HG03342 (cell line): ENCODE measurements at regions not wholly inside any gene's neighbourhood (a gene's known extent, or its start where the extent isn't known, plus 50 kb on each side); places are given as distances from the start of the nearest gene placed in this dataset.
"Not testable (repeated sequence)": the region's sequence is repeated elsewhere in the genome, so short reads cannot be mapped to it uniquely, and the experiment has no call there.

ENCODE experiments used
- ATAC-seq: cut with Tn5 transposase; IDR thresholded peaks from one replicate; pipeline ENCODE4 v1.9.1; 2021; ENCODE audit warnings: mild to moderate bottlenecking, moderate library complexity; ENCODE audit not compliant: unreplicated experiment

DNA sequence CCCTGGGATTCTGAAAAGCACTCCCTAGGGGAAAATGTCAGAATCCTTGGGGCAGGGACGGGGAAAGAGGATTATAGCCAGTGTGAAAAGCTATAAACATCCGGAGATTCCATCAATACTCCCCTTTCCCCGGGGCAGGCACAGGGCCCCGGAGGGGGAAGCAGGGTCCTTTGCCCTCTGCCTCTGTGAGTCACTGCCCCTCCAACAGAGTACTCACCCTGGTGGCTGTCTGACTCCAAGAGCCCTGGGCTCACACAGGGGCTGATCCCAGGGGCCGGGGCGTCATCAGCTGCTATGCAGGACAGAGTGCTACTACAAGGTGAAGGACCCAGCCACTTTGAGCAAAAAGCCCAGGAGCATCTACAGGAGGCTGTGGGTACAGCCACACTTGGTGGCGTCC is 133.0 kb upstream of the PRR20G start:
- ATAC-seq = no peak

DNA sequence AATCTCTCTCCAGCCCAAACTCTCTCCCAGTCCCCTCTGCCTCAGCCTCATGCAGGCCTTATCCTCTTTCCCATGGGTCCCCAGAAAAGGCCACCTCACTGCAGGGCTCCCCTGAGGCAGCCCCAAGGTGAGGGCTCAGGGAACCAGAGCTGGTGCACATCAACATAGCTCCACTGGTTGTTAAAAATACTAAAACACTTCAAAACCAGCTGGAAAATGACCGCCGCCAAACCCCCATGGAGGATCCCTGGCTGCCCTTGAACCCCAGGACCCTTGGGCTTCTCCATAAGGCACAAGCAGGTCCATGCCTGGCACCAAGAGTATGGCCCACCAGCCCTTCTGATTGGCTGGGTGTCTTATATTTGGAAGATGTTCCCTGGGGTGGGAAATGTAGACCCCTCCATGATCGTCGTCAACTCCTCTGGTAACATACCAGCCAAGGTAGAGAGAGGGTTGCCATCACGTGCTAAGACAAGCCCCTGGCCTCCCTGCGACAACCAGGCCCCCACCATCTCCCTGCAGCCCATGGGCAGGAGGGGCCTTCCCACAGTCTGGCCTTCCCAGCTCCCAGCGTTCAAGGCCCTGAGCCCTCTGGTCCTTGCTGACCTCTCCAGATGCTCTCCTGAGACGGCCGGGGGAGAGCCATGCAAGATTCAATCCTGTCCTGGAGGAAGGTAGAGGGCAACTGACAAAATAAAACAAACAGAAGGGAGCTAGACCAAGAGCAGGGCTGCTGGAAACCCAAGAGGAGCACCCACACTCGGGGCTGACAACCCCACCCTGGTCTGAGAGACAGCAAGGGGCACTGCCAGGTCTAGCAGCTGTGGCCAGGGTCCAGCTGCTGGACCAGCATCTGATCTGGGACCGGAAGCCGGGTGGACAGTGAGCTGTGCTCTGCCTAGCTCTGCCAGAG is 132.1 kb upstream of the PRR20G start:
- ATAC-seq = no peak

DNA sequence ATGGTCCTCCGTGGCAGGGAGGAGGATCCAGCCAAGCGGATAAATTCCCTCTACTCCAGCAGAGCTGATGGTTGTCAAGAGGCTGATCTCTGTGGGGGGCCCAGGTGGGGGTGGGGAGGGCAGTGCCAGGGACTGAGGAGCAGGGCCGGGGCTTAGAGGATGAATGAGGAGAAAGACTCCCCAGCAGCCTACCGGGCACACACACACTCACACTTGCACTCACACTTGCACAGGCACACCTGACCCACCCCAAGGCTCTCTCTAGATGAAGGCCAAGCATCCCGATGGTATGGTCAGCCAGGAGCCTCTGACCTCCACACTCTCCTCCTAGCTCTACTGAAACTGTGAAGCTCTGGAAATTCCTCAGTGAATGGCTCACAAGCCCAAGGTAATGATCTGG is 131.3 kb upstream of the PRR20G start:
- ATAC-seq = no peak

DNA sequence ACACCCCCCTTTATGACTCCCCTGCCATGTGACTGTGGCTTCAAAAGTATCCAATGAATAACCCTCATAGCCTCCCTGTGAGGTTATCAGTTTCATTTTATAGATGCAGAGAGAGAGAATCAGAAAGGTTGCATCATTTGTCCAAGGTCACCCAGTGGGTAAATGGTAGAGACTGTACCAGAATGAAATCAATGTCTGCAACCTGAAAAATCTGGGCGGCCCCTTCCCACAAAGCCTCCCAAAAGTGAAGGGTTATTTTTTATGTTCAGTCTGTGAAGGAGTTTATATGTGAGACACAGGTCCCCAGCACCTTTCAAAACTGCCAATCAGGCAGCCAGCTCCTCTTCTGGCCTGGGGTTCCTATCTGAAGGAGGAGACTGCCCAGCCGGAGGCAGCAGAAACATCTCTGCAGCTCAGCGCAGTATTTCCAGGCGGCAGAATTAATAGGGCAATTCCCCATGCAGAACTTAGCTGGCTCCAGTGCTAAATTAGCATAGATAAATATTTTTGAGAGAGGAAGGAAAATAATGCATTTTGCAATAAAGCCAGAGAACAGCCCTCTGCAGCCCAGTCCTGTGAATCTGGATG is 130.8 kb upstream of the PRR20G start:
- no peak for ATAC-seq

DNA sequence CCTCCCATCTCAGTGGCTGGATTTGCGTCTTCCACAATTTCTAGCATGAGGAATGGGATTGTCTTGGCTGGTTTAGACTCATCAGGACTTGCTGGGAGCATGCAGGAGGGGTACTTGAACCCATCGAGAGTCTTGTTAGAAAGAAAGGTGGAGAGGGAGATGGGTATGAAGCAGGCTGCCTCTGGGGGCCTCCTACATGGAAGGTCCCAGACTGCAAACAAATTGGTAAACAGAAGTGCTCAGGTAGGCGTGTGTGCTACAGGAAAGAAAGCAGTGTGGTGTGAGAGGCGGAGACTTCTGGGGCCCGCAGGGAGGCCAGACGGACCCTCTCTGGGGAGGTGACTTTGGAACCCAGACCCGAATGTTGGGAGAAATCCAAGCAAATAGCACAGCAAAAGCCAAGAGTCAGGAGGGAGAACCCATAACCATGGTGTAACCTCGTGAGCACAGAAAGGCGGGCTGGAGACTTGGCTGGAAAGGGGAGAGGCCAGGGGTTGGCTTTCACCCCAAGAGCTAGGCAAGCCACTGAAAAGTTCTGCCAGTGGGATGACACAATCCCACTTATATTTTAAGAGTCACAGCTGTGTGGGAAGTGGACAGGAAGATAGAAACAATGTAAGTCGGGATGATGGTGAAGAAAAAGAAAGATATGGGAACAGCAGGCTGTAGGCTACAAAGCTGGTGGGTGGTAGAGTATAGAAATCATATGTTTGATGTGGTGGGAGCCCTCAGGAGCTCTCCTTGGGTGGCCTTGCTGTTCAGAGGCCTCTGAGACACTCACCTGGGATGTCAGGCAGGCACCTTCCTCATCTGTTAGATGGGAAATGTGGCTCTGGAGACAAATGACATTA is 130.1 kb upstream of the PRR20G start:
- ATAC-seq = no peak

DNA sequence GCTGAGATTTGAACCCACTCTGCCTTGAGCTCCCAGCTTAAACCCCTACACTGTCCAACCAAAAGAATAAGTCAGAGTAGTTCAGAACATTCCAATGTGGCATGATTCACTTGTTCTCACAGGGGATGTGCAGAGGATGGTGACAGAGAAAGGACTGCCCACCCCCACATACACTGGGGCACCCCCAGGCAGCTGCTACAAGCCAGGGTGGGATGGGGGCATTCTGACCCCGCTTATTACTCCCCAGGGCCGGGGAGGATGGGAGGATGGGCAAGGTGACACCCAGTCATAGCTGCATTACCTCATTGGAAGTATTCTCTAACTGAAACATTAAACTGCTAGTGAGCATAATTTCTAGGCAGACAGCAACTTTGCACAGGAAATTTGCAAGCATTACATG is 126.0 kb upstream of the PRR20G start:
- ATAC-seq = no peak

DNA sequence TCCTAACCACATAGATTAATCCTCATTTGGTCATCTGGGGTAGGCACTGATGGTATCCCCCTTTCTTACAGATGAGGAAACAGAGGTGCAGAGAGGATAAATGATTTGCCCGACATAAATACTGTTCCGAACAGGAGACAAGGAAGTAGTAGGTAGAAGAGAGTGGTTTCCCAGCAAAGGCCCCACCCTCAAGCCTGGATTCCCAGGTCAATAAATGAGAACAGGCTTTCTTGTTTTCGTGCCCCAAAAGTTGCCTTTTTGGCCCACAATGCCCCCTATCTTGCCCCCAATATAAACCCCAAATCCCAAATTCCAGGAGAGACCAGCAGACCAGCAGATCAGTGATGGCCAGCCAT is 125.5 kb upstream of the PRR20G start:
- no peak for ATAC-seq

DNA sequence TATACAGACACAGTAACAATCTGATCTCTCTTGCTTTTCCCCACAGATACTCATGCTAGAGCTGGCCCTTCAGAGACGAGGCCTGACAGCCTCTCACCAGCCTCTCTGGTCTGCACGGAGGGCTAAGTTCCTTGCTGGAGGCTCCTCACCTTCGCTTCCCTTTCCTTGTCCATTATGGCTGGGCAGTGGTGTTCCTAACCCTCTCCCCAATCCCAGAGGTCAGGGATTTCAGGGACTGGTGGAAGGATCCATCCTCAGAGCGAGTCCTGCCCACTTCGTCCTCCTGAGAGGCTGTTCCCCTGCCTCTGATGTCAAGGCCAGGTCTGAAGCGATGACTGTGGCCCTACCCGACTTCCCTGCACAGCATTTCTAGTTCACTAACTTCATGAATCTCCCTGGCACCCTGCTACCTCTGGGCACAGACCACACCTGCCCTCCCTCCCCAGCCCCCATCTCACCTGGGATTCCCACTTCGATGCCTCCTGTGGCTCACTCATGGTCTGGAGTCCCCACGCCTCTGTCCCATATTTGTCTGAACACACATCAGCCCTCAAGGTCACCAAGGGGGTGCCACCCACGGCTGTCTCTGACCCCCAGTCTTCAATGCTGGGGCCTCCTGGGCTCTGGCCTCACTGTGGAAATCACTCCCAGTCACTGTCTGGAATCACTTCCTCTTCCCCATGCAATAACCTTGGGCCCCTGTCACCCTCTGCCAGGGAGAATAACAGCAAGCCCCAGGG is 124.9 kb upstream of the PRR20G start:
- ATAC-seq = no peak

DNA sequence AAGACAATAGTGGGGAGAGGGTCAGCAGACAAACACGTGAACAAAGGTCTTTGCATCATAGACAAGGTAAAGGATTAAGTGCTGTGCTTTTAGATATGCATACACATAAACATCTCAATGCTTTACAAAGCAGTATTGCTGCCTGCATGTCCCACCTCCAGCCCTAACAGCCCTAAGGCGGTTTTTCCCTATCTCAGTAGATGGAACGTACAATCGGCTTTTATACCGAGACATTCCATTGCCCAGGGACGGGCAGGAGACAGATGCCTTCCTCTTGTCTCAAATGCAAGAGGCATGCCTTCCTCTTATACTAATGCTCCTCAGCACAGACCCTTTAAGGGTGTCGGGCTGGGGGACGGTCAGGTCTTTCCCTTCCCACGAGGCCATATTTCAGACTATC is 124.0 kb upstream of the PRR20G start:
- ATAC-seq = not testable (repeated sequence)

DNA sequence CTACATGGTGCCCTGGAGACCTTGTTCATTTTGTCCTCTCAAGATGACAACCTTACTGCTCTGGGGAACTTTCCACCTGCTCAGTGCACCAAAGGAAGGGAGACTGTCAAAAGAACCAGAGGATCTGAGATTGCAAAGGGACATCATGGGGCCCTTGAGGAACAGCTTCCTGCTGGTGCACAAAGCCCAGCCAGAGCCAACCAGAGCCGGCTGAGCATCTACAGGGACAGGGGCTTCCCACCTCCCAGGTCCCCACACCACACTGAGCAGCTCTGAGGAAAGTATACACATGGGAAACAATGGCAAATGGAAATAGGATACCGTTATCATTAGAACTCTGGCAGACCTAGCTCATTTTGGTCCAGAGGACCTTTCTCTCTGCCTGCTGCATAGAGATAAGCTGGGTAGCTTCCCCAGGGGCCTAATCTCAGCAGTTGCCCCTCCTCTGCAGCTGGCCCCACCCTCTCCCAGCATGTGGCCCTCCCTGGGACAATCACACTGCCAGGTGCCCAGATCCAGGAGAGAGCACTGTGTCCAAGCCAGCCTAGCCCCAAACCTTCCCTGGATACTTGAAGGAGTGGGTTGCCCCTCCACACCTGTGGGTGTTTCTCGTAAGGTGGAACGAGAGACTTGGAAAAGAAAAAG is 123.4 kb upstream of the PRR20G start:
- ATAC-seq = no peak

DNA sequence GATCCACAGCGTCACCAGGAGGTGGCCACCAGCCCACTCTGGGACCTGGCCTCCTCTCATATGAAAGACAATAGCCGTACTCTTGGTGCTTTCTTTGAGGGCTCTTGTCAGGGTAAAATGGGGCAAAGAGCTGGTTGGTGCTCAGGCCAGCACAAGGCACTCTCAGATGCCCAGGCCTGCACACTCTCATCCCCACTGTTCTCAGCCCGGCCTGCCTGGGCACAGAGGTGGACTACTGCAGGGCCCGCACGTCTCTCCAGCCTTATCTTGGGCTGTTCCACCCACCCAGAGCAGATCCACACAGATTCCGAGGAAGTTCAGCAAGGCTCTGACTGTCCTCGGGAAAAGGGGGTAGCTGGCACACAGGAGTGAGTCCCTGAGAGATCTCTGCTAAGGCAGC is 122.8 kb upstream of the PRR20G start:
- no peak for ATAC-seq

DNA sequence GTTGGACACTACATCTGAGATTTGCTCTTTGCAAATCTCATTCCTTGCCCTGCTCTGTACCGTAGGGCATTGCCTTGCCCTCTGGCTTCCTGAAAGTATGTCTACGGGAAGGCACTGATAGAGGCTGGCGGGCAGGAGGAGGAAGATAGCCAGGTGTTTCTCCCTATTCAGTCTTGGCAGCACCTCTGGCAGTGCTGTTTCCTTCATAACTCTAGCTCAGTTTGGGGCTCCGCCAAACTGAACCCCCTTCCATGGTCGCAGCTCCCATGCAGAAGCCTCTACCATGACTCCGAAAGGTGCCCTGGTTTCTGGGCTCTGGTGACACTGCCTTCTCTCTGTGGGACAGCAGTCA is 122.3 kb upstream of the PRR20G start:
- ATAC-seq = no peak

DNA sequence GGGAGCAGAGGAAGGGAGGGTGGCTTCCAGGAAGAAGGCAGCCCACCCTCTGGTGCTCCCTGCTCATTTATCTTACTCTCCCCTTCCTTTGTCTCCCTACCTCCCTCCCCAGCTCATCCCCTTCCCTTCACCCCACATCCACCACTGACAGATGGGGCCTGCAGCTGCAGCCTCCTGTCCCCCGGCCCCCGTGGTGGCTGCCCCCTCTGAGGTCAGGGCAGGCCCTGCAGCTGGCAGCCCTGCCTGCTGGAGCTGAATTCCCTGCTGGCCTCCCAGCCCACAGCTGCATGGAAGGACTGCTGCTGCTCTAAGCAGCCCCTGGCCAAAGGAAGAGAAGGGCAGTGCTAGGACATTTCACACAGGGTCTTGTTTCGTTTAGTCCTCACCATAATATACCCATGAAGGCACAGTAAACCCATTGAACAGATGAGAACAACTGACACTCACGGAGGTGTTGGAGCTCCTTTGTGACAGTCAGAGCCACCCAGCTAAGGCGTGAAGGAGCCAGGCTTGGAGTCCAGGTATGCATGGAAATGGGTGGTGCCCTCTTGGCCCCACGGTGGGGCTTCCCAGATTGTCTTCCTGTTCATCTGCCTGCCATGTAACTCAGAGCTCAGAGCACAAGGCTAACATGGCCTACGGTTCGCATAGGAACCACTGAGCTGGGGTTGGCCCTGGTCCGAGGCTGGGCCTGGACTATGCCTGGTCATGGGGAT is 121.7 kb upstream of the PRR20G start:
- ATAC-seq = no peak

DNA sequence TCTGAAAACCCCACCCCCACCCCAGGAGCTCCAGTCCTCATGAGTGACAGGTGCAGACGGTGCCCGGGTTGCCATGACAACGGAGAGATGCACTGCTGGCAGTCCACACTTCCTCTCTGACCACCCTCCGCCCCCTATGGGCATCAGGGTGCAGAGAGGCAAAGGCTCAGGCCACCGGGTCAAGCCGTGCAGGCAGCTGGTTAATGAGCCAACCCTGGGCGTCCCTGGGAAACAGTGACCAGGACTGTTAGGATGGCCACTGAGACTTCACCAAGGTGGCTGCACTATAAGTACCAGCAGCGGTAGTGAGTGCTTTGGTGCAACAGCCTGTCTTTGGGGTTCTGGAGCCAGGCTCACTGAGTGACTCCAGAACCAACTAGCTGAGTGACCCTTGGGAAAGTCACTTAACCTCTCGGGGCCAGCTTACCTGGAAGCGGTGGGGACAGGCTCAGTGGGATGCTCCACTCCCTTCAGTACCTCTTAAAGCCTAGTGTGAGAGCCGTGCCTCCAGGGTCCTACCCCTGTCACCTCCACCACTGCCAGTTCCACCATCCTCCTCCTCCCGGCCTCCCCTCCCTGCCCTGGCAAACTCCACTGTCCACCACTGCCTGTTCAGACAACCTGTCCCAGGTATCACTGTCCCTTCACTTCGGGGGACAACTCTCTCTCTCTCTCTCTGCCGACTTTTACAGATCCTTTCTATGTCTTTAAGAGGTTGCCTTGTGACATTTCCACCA is 121.0 kb upstream of the PRR20G start:
- ATAC-seq = no peak

DNA sequence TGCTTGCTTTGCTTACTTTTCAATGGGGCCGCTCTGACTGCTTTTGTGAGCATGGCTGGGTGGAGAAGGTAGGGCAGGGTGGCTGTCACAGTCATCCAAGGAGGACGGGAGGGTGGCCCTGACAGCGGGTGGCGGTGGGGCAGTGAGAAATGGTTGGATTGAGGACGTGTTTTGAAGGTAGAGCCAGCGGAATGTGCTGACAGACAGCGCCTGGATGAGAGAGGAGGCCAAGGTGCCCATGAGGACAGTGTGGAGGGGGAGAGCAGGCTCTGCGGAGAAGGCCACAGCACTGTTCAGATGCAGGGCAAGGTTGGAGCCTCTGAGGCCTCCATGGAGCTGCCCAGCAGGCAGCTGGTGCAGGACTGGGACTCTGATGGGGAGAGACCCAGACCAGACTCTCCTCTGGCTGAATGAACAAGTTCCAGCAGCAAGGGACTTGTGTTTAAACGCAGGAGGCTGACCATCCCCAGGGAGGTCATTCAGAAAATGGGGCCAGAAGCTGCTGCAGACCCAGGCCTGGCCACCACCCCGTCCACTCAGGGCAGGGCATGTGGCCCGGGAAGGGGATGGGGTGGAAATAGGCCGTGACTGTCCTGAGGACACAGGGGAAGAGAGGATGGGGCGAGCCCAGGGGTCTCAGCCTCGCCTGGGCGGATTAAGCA is 120.3 kb upstream of the PRR20G start:
- ATAC-seq = no peak

DNA sequence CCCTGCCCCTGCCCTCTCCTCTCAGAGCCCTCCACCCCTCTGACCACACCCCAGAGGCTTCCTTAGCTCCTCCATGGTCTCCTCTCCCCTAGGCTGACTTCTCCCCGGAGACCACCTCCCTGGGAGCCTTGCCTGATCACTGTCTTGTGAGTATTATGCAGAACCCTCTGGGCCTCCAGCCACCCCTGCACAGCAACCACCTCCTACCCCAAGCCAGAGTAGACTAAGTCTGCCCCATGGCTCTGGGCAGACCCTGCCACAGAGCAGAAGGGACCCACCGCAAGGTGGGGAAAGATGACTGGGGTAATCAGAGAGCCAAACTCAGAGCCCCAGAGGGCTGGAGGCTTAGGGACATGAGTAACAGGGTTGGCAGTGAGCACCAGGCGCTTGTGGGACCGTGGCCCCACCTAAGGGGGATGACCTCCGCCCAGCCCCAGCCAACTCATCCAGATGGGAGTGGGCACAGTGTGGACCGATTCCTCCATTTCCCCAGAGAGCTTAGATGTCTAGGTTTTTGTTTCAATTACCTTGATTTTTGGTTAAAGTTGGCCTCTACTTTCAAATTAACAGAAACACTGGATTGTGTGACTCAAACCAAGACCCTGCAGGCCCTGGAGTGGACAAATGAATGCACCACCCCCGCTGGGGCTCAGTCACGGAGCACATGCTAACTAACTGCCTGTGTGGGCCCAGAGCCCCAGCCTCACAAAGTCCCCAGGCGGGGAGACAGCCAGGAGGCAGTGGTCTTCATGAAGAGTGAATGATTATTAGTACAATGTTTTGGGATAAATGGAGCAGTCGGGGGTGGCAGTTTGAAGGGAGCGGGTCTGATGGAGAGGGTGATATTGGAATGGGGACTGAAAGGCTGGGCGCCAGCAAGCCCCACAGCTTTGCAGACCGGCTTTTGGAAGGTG is 119.4 kb upstream of the PRR20G start:
- no peak for ATAC-seq

DNA sequence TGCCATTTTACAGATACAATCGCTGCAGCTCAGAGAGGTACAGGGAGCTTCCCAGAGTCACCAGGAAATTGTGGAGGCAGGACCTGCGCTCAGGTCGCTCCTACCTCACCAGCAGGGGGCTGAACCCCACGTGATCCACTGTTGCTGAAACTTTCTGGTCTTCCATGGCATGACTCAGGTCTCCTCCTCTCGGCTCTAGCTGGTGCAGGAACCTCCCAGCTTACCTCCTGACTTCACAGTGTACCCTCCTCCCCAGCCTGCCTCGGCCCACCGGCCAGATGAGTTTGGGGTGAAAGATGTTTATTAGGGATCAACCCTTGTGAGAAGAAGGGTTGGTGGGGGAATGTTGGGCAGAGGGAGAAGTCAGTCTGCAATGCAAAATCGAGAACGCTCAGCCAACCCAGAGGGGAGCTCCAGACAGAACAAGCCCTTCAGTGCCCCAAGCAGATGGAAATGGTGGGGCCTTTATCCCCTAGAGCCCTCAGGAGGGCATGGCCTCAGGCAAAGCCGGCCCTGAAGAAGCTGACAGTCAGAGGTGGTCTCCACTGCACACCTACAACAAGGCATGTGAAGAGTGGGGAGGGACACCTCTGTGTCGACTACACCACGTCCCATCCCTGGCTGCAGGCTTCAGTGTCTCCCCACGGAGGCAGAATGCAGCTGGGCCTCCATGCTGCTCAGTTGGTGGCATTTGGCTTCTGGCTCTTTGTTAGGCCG is 118.6 kb upstream of the PRR20G start:
- ATAC-seq = no peak
